HG03521 (cell line): ENCODE measurements at regions not wholly inside any gene's neighbourhood (a gene's known extent, or its start where the extent isn't known, plus 50 kb on each side); places are given as distances from the start of the nearest gene placed in this dataset.
"Not testable (repeated sequence)": the region's sequence is repeated elsewhere in the genome, so short reads cannot be mapped to it uniquely, and the experiment has no call there.

Source experiments
- ATAC-seq: cut with Tn5 transposase; IDR thresholded peaks from one replicate; pipeline ENCODE4 v1.9.1; 2021; ENCODE audit warnings: mild to moderate bottlenecking, moderate library complexity; ENCODE audit not compliant: unreplicated experiment

- ATAC-seq = no peak
Measured at GRCh38 chr2:13950761-13951160, 681.8 kb upstream of the LRATD1 start.

- no peak for ATAC-seq
Measured at GRCh38 chr2:13968811-13969210, 663.7 kb upstream of the LRATD1 start.

GRCh38 chr2:13986119-13986720, 646.3 kb upstream of the LRATD1 start:
- no peak for ATAC-seq

- ATAC-seq = no peak
Measured at GRCh38 chr2:13996527-13996926, 636.0 kb upstream of the LRATD1 start.

- ATAC-seq = no peak
Measured at GRCh38 chr2:14011190-14011589, 621.3 kb upstream of the LRATD1 start.

- ATAC-seq = no peak
Measured at GRCh38 chr2:14015113-14015630, 617.3 kb upstream of the LRATD1 start.

GRCh38 chr2:14016289-14016955, 616.1 kb upstream of the LRATD1 start:
- no peak for ATAC-seq

GRCh38 chr2:14018620-14019019, 613.9 kb upstream of the LRATD1 start:
- no peak for ATAC-seq

GRCh38 chr2:14023558-14023957, 609.0 kb upstream of the LRATD1 start:
- ATAC-seq = no peak

GRCh38 chr2:14039134-14039533, 593.4 kb upstream of the LRATD1 start:
- no peak for ATAC-seq

- ATAC-seq = no peak
Measured at GRCh38 chr2:14047491-14047890, 585.0 kb upstream of the LRATD1 start.

- ATAC-seq = no peak
Measured at GRCh38 chr2:14051401-14051800, 581.1 kb upstream of the LRATD1 start.

GRCh38 chr2:14053105-14053504, 579.4 kb upstream of the LRATD1 start:
- ATAC-seq = no peak

- ATAC-seq = no peak
Measured at GRCh38 chr2:14064346-14064745, 568.2 kb upstream of the LRATD1 start.

- no peak for ATAC-seq
Measured at GRCh38 chr2:14072338-14072737, 560.2 kb upstream of the LRATD1 start.

- ATAC-seq = no peak
Measured at GRCh38 chr2:14074691-14075090, 557.8 kb upstream of the LRATD1 start.

GRCh38 chr2:14079576-14079975, 552.9 kb upstream of the LRATD1 start:
- ATAC-seq = no peak

- no peak for ATAC-seq
Measured at GRCh38 chr2:14081521-14081920, 551.0 kb upstream of the LRATD1 start.

- ATAC-seq = no peak
Measured at GRCh38 chr2:14082640-14083039, 549.9 kb upstream of the LRATD1 start.

GRCh38 chr2:14094592-14094991, 537.9 kb upstream of the LRATD1 start:
- no peak for ATAC-seq

- not testable (repeated sequence) for ATAC-seq
Measured at GRCh38 chr2:14099101-14099500, 533.4 kb upstream of the LRATD1 start.

GRCh38 chr2:14114275-14114674, 518.2 kb upstream of the LRATD1 start:
- ATAC-seq = no peak

GRCh38 chr2:14120376-14120775, 512.1 kb upstream of the LRATD1 start:
- no peak for ATAC-seq
